ENCODE measurements at regions not wholly inside any gene's neighbourhood (a gene's known extent, or its start where the extent isn't known, plus 50 kb on each side); places are given as distances from the start of the nearest gene placed in this dataset.

GRCh38 chr7:18408868-18409267 is 86.7 kb upstream of the HDAC9 start:
- no peak for TF ChIP-seq CTCF (IDR thresholded peaks at IDR 0.05; ENCODE audit: extremely low read depth, missing control alignments)

GRCh38 chr7:18413447-18413846 is 82.1 kb upstream of the HDAC9 start:
- no peak for DNase-seq (ENCODE audit: low spot score)
- TF ChIP-seq CTCF (IDR thresholded peaks at IDR 0.05; ENCODE audit: extremely low read depth, missing control alignments) = no peak

More at GRCh38 chr7:18408868-18409267, 86.7 kb upstream of the HDAC9 start:
- no peak for DNase-seq (ENCODE audit: low spot score)

GRCh38 chr7:18414885-18415284 is 80.7 kb upstream of the HDAC9 start:
- no peak for TF ChIP-seq CTCF (IDR thresholded peaks at IDR 0.05; ENCODE audit: extremely low read depth, missing control alignments)
- no peak for DNase-seq (ENCODE audit: low spot score)

GRCh38 chr7:18416988-18417387 is 78.6 kb upstream of the HDAC9 start:
- DNase-seq (ENCODE audit: low spot score) = no peak

GRCh38 chr7:18419456-18419855 is 76.1 kb upstream of the HDAC9 start:
- TF ChIP-seq CTCF (IDR thresholded peaks at IDR 0.05; ENCODE audit: extremely low read depth, missing control alignments) = no peak
- no peak for DNase-seq (ENCODE audit: low spot score)

More at GRCh38 chr7:18416988-18417387, 78.6 kb upstream of the HDAC9 start:
- TF ChIP-seq CTCF (IDR thresholded peaks at IDR 0.05; ENCODE audit: extremely low read depth, missing control alignments) = no peak

GRCh38 chr7:18420108-18420507 is 75.4 kb upstream of the HDAC9 start:
- TF ChIP-seq CTCF (IDR thresholded peaks at IDR 0.05; ENCODE audit: extremely low read depth, missing control alignments) = no peak
- no peak for DNase-seq (ENCODE audit: low spot score)

GRCh38 chr7:18420748-18421147 is 74.8 kb upstream of the HDAC9 start:
- no peak for DNase-seq (ENCODE audit: low spot score)
- TF ChIP-seq CTCF (IDR thresholded peaks at IDR 0.05; ENCODE audit: extremely low read depth, missing control alignments) = no peak
